Erythroblast (primary cell): ENCODE measurements at regions not wholly inside any gene's neighbourhood (a gene's known extent, or its start where the extent isn't known, plus 50 kb on each side); places are given as distances from the start of the nearest gene placed in this dataset.

Experiments used
- GATA1 ChIP-seq: IDR thresholded peaks from 2 replicates; pipeline ENCODE4 v1.6.1; 2011; ENCODE audit warnings: low read depth, mild to moderate bottlenecking, control low read depth, low read length, moderate library complexity
- POLR2A ChIP-seq: IDR thresholded peaks from 2 replicates; pipeline ENCODE4 v1.6.1; 2011; ENCODE audit warnings: mild to moderate bottlenecking, low read length

DNA sequence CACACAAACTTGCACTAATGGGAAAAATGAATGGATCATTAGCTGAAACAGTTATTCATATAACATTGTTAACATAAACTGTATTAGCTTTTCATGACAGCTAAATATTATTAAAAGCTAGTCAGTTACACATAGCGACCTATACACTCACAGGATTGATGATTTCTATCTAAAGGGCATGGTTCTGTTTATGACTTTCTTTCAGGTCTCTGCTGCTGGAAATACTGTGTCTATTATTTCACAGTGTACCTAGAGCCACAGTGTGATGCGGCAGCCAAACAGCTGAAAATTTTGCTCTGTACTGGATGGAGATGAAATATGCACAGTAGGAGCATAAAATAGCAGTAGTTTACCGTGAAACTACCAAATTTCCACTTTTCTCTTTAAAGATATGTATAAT is 341.1 kb downstream of the FSCB start:
- TF ChIP-seq POLR2A (no peak), GATA1 (no peak)
